Fibroblast of villous mesenchyme (primary cell): ENCODE measurements at regions not wholly inside any gene's neighbourhood (a gene's known extent, or its start where the extent isn't known, plus 50 kb on each side); places are given as distances from the start of the nearest gene placed in this dataset.
"Not testable (repeated sequence)": the region's sequence is repeated elsewhere in the genome, so short reads cannot be mapped to it uniquely, and the experiment has no call there.

Source experiments
- DNase-seq: peaks from one replicate; pipeline ENCODE4 v3.0.0-alpha.2; 2010; ENCODE audit warnings: low read depth
- H3K4me3 ChIP-seq: 2 replicates; pipeline ENCODE4 v1.5.1; 2011; ENCODE audit warnings: low read depth, mild to moderate bottlenecking, low read length
- CTCF ChIP-seq: IDR thresholded peaks from 2 replicates; pipeline ENCODE4 v1.5.1; 2012; ENCODE audit warnings: low read depth, mild to moderate bottlenecking, low read length; ENCODE audit not compliant: insufficient read depth

- H3K4me3 ChIP-seq, result no peak overlapping the region
- TF ChIP-seq CTCF, result no peak
- DNase-seq, result no peak
These were observed 920.5 kb downstream of the SLITRK1 start for GRCh38 chr13:82961757-82962156.

GRCh38 chr13:82952336-82952735, 929.9 kb downstream of the SLITRK1 start:
- not testable (repeated sequence) for DNase-seq, H3K4me3 ChIP-seq

- no peak for DNase-seq
- no peak overlapping the region for H3K4me3 ChIP-seq
- no peak for TF ChIP-seq CTCF
These were observed 934.6 kb downstream of the SLITRK1 start for GRCh38 chr13:82947683-82948082.

- no peak for TF ChIP-seq CTCF
- DNase-seq, result peak; percentile 4
- no peak overlapping the region for H3K4me3 ChIP-seq
These were observed 935.1 kb downstream of the SLITRK1 start for GRCh38 chr13:82947191-82947621.

GRCh38 chr13:82938644-82939043, 943.6 kb downstream of the SLITRK1 start:
- no peak for DNase-seq
- no peak for TF ChIP-seq CTCF

GRCh38 chr13:82934000-82934399, 948.3 kb downstream of the SLITRK1 start:
- no peak overlapping the region for H3K4me3 ChIP-seq
- TF ChIP-seq CTCF, result no peak
- DNase-seq, result no peak

More at GRCh38 chr13:82938644-82939043, 943.6 kb downstream of the SLITRK1 start:
- no peak overlapping the region for H3K4me3 ChIP-seq

GRCh38 chr13:82925114-82925513, 957.2 kb downstream of the SLITRK1 start:
- DNase-seq, result no peak
- no peak overlapping the region for H3K4me3 ChIP-seq
- TF ChIP-seq CTCF, result no peak

GRCh38 chr13:82917984-82918383, 964.3 kb downstream of the SLITRK1 start:
- DNase-seq, result no peak
- no peak for TF ChIP-seq CTCF
- H3K4me3 ChIP-seq, result no peak overlapping the region
